ENCODE measurements at regions not wholly inside any gene's neighbourhood (a gene's known extent, or its start where the extent isn't known, plus 50 kb on each side); places are given as distances from the start of the nearest gene placed in this dataset.
"Not testable (repeated sequence)": the region's sequence is repeated elsewhere in the genome, so short reads cannot be mapped to it uniquely, and the experiment has no call there.

- H3K4me3 ChIP-seq (ENCODE audit: low read depth, low read length): no peak overlapping the region
- no peak for TF ChIP-seq CTCF (conservative IDR thresholded peaks at IDR 0.05; ENCODE audit: low read depth, low read length)
- no peak for DNase-seq (ENCODE audit: low read depth)
Observed at GRCh38 chr14:53231171-53231570, 78.0 kb upstream of the DDHD1 start.

GRCh38 chr14:53228966-53229365 is 75.8 kb upstream of the DDHD1 start:
- no peak for DNase-seq (ENCODE audit: low read depth)
- TF ChIP-seq CTCF (conservative IDR thresholded peaks at IDR 0.05; ENCODE audit: low read depth, low read length): no peak
- H3K4me3 ChIP-seq (ENCODE audit: low read depth, low read length): no peak overlapping the region

- no peak for DNase-seq (ENCODE audit: low read depth)
- H3K4me3 ChIP-seq (ENCODE audit: low read depth, low read length): no peak overlapping the region
- no peak for TF ChIP-seq CTCF (conservative IDR thresholded peaks at IDR 0.05; ENCODE audit: low read depth, low read length)
Observed at GRCh38 chr14:53227154-53227718, 74.1 kb upstream of the DDHD1 start.

GRCh38 chr14:53226553-53226952 is 73.4 kb upstream of the DDHD1 start:
- TF ChIP-seq CTCF (conservative IDR thresholded peaks at IDR 0.05; ENCODE audit: low read depth, low read length): no peak
- no peak overlapping the region for H3K4me3 ChIP-seq (ENCODE audit: low read depth, low read length)
- peak; percentile 17 for DNase-seq (ENCODE audit: low read depth)

GRCh38 chr14:53220914-53221313 is 67.8 kb upstream of the DDHD1 start:
- no peak for DNase-seq (ENCODE audit: low read depth)
- no peak for TF ChIP-seq CTCF (conservative IDR thresholded peaks at IDR 0.05; ENCODE audit: low read depth, low read length)
- H3K4me3 ChIP-seq (ENCODE audit: low read depth, low read length): no peak overlapping the region

GRCh38 chr14:53218161-53218560 is 65.0 kb upstream of the DDHD1 start:
- H3K4me3 ChIP-seq (ENCODE audit: low read depth, low read length): no peak overlapping the region
- no peak for DNase-seq (ENCODE audit: low read depth)
- no peak for TF ChIP-seq CTCF (conservative IDR thresholded peaks at IDR 0.05; ENCODE audit: low read depth, low read length)

- TF ChIP-seq CTCF (conservative IDR thresholded peaks at IDR 0.05; ENCODE audit: low read depth, low read length): peak; percentile 26
- DNase-seq (ENCODE audit: low read depth): peak; percentile 58
- peak overlapping the region; percentile 63 for H3K4me3 ChIP-seq (ENCODE audit: low read depth, low read length)
Observed at GRCh38 chr14:53217316-53217994, 64.3 kb upstream of the DDHD1 start.

- DNase-seq (ENCODE audit: low read depth); H3K4me3 ChIP-seq (ENCODE audit: low read depth, low read length): not testable (repeated sequence)
Observed at GRCh38 chr14:53216955-53217315, 63.8 kb upstream of the DDHD1 start.

- H3K4me3 ChIP-seq (ENCODE audit: low read depth, low read length); DNase-seq (ENCODE audit: low read depth): not testable (repeated sequence)
Observed at GRCh38 chr14:53216478-53216877, 63.4 kb upstream of the DDHD1 start.

Measured in choroid plexus epithelial cell (primary cell).